HL-60 (cell line): ENCODE measurements at regions not wholly inside any gene's neighbourhood (a gene's known extent, or its start where the extent isn't known, plus 50 kb on each side); places are given as distances from the start of the nearest gene placed in this dataset.

Experiments used
- POLR2AphosphoS5 ChIP-seq: IDR thresholded peaks from 2 replicates; pipeline ENCODE4 v1.6.1; 2012; ENCODE audit warnings: low read depth
- TF ChIP-seq, protein P1 (sequence below): IDR thresholded peaks from one replicate; pipeline ENCODE4 v1.5.1; 2011; ENCODE audit warnings: low read length, control low read depth, inconsistent platforms; ENCODE audit not compliant: insufficient read depth

- TF ChIP-seq, protein P1, sequence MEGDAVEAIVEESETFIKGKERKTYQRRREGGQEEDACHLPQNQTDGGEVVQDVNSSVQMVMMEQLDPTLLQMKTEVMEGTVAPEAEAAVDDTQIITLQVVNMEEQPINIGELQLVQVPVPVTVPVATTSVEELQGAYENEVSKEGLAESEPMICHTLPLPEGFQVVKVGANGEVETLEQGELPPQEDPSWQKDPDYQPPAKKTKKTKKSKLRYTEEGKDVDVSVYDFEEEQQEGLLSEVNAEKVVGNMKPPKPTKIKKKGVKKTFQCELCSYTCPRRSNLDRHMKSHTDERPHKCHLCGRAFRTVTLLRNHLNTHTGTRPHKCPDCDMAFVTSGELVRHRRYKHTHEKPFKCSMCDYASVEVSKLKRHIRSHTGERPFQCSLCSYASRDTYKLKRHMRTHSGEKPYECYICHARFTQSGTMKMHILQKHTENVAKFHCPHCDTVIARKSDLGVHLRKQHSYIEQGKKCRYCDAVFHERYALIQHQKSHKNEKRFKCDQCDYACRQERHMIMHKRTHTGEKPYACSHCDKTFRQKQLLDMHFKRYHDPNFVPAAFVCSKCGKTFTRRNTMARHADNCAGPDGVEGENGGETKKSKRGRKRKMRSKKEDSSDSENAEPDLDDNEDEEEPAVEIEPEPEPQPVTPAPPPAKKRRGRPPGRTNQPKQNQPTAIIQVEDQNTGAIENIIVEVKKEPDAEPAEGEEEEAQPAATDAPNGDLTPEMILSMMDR, result no peak
- no peak for TF ChIP-seq POLR2AphosphoS5
These were observed 151.5 kb upstream of the COPS8 start for GRCh38 chr2:236934166-236934565.
